T-helper 2 cell treated with Interferon-gamma antibody and Interleukin-4, amounts not matched to agents 5 μg/mL and 100 μg/mL, for 36 hours (primary cell): ENCODE measurements at regions not wholly inside any gene's neighbourhood (a gene's known extent, or its start where the extent isn't known, plus 50 kb on each side); places are given as distances from the start of the nearest gene placed in this dataset.
"Not testable (repeated sequence)": the region's sequence is repeated elsewhere in the genome, so short reads cannot be mapped to it uniquely, and the experiment has no call there.

Source experiments
- DNase-seq: peaks from one replicate; pipeline ENCODE4 v3.0.0; 2021; ENCODE audit warnings: low spot score
- H3K27ac Mint-ChIP-seq: one replicate; pipeline ENCODE4 v1.8.0; 2021; ENCODE audit warnings: mild to moderate bottlenecking, mixed read lengths
- H3K27me3 Mint-ChIP-seq: one replicate; pipeline ENCODE4 v1.8.0; 2021; ENCODE audit warnings: low read depth, mixed read lengths
- H3K36me3 Mint-ChIP-seq: one replicate; pipeline ENCODE4 v1.8.0; 2021; ENCODE audit warnings: low read depth, mixed read lengths
- H3K4me1 Mint-ChIP-seq: one replicate; pipeline ENCODE4 v1.8.0; 2021; ENCODE audit warnings: low read depth, mixed read lengths
- H3K4me3 Mint-ChIP-seq: one replicate; pipeline ENCODE4 v1.8.0; 2022; ENCODE audit warnings: mild to moderate bottlenecking, moderate library complexity, mixed read lengths
- H3K9me3 Mint-ChIP-seq: one replicate; pipeline ENCODE4 v1.8.0; 2021; ENCODE audit warnings: mixed read lengths

DNA sequence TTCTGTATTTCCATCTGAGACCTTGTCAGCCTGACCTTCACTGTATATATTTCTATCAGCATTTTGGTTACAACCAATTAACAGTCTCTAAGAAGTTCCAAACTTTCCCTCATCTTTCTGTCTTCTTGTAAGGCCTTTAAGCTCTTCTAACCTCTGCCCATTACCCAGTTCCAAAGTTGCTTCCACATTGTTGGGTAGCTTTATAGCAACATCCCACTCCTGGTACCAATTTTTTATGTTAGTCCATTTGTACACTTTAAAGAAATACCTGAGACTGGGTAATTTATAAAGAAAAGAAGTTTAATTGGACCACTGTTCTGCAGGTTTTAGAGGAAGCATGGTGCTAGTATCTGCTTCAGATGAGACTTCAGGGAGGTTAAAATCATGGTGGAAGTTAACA lies 1979.7 kb upstream of the RAG2 start:
- Mint-ChIP-seq H3K9me3 (peaks cover 33% of the 10 kb centered on the region), H3K4me3 (no peak overlapping the region), H3K36me3 (no peaks in the 10 kb centered on the region), H3K27ac (no peak overlapping the region), H3K27me3 (no peaks in the 10 kb centered on the region), H3K4me1 (no peaks in the 10 kb centered on the region)
- no peak for DNase-seq

DNA sequence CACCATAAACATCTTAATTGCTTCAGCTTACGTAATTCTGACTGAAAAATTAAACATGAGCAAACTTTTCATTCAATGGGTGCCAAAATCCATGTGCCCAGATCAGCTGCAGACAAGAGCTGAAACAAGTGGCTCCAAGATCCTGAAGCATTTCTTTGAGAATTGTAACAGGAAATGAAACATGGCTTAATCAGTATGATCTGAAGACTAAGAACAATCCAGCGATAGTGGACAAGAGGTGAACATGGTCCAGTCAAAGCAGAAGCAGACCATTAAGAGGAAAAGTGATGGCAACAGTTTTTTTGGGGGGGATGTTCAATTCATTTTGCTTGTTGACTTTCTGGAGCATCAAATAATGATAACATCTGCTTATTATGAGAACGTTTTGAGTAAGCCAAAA lies 1964.5 kb upstream of the RAG2 start:
- H3K36me3 Mint-ChIP-seq = no peaks in the 10 kb centered on the region
- H3K4me1 Mint-ChIP-seq = no peaks in the 10 kb centered on the region
- no peaks in the 10 kb centered on the region for H3K27me3 Mint-ChIP-seq
- no peak overlapping the region for H3K4me3 Mint-ChIP-seq
- no peak for DNase-seq
- no peak overlapping the region for H3K27ac Mint-ChIP-seq
- peaks cover 12% of the 10 kb centered on the region for H3K9me3 Mint-ChIP-seq

DNA sequence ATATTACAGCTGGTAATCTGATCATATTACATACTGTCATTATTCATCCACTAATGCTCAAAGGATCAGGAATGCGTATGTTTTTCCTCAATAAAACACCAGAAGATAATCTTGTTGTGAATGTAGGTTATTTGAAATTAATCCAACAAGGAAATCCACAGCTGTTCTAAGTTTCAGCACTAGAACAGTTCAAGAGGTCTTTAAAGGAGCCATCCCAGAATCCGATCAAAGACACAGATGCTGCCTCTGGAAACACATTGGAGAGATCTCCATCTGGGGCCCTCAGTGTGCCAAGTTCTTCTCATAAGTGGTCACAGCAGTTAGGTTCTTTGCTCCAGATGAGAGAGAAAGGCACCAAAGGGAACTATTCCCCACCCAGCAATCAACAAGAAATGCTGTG lies 1955.1 kb upstream of the RAG2 start:
- no peak for DNase-seq
- Mint-ChIP-seq H3K36me3 (no peaks in the 10 kb centered on the region), H3K4me1 (no peaks in the 10 kb centered on the region), H3K27me3 (no peaks in the 10 kb centered on the region), H3K9me3 (peaks cover 20% of the 10 kb centered on the region), H3K27ac (no peak overlapping the region), H3K4me3 (no peak overlapping the region)

- no peak overlapping the region for H3K27ac Mint-ChIP-seq
- DNase-seq = no peak
- peaks cover 41% of the 10 kb centered on the region for H3K9me3 Mint-ChIP-seq
- no peak overlapping the region for H3K4me3 Mint-ChIP-seq
- no peaks in the 10 kb centered on the region for H3K4me1 Mint-ChIP-seq
- H3K27me3 Mint-ChIP-seq = no peaks in the 10 kb centered on the region
- no peaks in the 10 kb centered on the region for H3K36me3 Mint-ChIP-seq
These were observed 1949.4 kb upstream of the RAG2 start for GRCh38 chr11:38547462-38547861.

GRCh38 chr11:38543986-38544385 lies 1946.0 kb upstream of the RAG2 start:
- no peak overlapping the region for H3K4me3 Mint-ChIP-seq
- no peaks in the 10 kb centered on the region for H3K36me3 Mint-ChIP-seq
- DNase-seq = no peak
- H3K9me3 Mint-ChIP-seq = peaks cover 44% of the 10 kb centered on the region
- no peaks in the 10 kb centered on the region for H3K27me3 Mint-ChIP-seq
- H3K4me1 Mint-ChIP-seq = no peaks in the 10 kb centered on the region
- no peak overlapping the region for H3K27ac Mint-ChIP-seq

GRCh38 chr11:38543311-38543710 lies 1945.3 kb upstream of the RAG2 start:
- Mint-ChIP-seq H3K36me3 (no peaks in the 10 kb centered on the region), H3K9me3 (peaks cover 41% of the 10 kb centered on the region), H3K27ac (no peak overlapping the region), H3K27me3 (no peaks in the 10 kb centered on the region), H3K4me1 (no peaks in the 10 kb centered on the region), H3K4me3 (no peak overlapping the region)
- no peak for DNase-seq

DNA sequence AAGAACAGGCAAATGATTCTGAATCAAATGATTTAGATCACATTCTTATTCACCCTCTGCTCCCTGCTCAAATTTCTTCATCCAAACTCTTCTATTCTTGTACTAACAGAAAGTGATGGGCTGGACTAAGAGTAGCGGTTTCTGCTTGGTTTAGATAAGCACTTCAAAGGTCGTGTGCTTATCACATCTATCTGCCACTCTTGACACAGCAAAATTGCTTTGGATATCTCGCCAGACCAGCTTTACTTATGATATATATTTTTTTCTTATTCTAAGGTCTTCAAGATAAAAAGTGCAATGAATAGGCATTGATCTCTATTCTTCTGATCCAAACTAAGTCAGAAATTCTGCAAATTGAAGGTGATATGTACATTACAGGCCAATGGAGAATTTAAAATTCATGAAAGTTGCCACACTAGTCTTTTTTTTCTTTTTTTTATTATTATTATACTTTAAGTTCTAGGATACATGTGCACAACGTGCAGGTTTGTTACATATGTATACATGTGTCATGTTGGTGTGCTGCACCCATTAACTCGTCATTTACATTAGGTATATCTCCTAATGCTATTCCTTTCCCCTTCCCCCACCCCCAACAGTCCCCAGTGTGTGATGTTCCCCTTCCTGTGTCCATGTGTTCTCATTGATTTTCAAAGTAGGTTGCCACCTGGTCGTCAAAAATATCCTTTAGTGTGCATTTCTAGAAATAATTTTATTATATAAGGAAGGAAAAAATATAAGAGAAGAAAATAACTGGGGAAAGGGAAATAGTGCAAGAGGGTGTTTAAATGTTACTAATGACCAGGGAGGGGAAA lies 1941.0 kb upstream of the RAG2 start:
- Mint-ChIP-seq H3K4me3 (no peak overlapping the region), H3K36me3 (no peaks in the 10 kb centered on the region), H3K27me3 (no peaks in the 10 kb centered on the region), H3K9me3 (peaks cover 56% of the 10 kb centered on the region), H3K27ac (no peak overlapping the region), H3K4me1 (no peaks in the 10 kb centered on the region)
- DNase-seq = no peak

DNA sequence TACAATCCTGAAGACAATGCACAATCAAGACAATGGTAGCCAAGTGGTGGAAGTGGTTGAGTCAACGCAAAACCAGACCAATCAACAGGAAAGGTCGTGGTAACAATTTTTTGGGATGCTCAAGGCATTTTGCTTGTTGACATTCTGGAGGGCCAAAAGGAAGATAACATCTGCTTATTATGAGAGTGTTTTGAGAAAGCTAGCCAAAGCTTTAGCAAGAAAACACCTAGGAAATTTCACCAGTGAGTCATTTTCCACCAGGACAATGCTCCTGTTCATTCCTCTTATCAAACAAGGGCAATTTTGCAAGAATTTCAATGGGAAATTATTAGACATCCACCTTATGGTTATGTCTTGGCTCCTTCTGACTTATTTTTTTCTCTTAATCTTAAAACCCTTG lies 1932.2 kb upstream of the RAG2 start:
- no peak for DNase-seq
- Mint-ChIP-seq H3K4me3 (no peak overlapping the region), H3K36me3 (no peaks in the 10 kb centered on the region), H3K4me1 (no peaks in the 10 kb centered on the region), H3K27ac (no peak overlapping the region), H3K27me3 (no peaks in the 10 kb centered on the region), H3K9me3 (peaks cover 49% of the 10 kb centered on the region)

- Mint-ChIP-seq H3K27ac (no peak overlapping the region), H3K9me3 (peaks cover 42% of the 10 kb centered on the region), H3K4me1 (no peaks in the 10 kb centered on the region), H3K4me3 (no peak overlapping the region), H3K27me3 (no peaks in the 10 kb centered on the region), H3K36me3 (no peaks in the 10 kb centered on the region)
- no peak for DNase-seq
These were observed 1926.9 kb upstream of the RAG2 start for GRCh38 chr11:38524945-38525344.

- no peak for DNase-seq
- H3K27me3 Mint-ChIP-seq = no peaks in the 10 kb centered on the region
- no peaks in the 10 kb centered on the region for H3K4me1 Mint-ChIP-seq
- H3K4me3 Mint-ChIP-seq = no peak overlapping the region
- H3K36me3 Mint-ChIP-seq = no peaks in the 10 kb centered on the region
- peaks cover 31% of the 10 kb centered on the region for H3K9me3 Mint-ChIP-seq
- no peak overlapping the region for H3K27ac Mint-ChIP-seq
These were observed 1920.0 kb upstream of the RAG2 start for GRCh38 chr11:38517991-38518390.

DNA sequence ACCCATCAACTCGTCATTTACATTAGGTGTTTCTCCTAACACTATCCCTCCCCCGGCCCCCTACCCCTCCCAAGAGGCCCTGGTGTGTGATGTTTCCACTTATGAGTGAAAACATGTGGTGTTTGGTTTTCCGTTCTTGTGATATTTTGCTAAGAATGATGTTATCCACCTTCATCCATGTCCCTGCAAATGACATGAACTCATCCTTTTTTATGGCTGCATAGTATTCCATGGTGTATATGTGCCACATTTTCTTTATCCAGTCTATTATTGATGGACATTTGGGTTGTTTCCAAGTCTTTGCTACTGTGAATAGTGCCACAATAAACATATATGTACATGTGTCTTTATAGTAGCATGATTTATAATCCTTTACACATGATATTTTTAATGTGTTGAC lies 1914.8 kb upstream of the RAG2 start:
- H3K27ac Mint-ChIP-seq, H3K4me3 Mint-ChIP-seq, DNase-seq, H3K36me3 Mint-ChIP-seq, H3K27me3 Mint-ChIP-seq, H3K4me1 Mint-ChIP-seq: not testable (repeated sequence)
- peaks cover 42% of the 10 kb centered on the region for H3K9me3 Mint-ChIP-seq

GRCh38 chr11:38510041-38510440 lies 1912.0 kb upstream of the RAG2 start:
- Mint-ChIP-seq H3K27me3 (no peaks in the 10 kb centered on the region), H3K27ac (no peak overlapping the region), H3K4me1 (no peaks in the 10 kb centered on the region), H3K36me3 (no peaks in the 10 kb centered on the region), H3K9me3 (peaks cover 39% of the 10 kb centered on the region), H3K4me3 (no peak overlapping the region)
- no peak for DNase-seq

DNA sequence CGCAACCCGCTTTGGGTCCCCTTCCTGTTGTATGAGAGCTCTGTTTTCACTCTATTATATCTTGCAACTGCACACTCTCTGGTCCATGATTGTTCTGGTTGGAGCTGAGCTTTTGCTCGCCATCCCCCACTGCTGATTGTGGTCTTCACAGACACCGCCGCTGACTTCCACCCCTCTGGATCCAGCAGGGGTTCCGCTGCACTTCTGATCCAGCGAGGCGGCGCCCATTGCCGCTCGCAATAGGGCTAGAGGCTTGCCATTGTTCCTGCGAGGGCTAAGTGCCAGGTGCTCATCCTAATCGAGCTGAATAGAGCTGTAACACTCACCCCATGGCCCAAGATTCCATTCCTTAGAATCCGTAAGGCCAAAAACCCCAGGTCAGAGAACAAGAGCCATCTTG lies 1905.8 kb upstream of the RAG2 start:
- Mint-ChIP-seq H3K9me3 (peaks cover 36% of the 10 kb centered on the region), H3K4me3 (no peak overlapping the region), H3K36me3 (no peaks in the 10 kb centered on the region), H3K4me1 (no peaks in the 10 kb centered on the region), H3K27me3 (no peaks in the 10 kb centered on the region), H3K27ac (no peak overlapping the region)
- no peak for DNase-seq

- Mint-ChIP-seq H3K4me3 (no peak overlapping the region), H3K27ac (no peak overlapping the region), H3K36me3 (no peaks in the 10 kb centered on the region), H3K4me1 (no peaks in the 10 kb centered on the region), H3K9me3 (peaks cover 47% of the 10 kb centered on the region), H3K27me3 (no peaks in the 10 kb centered on the region)
- DNase-seq = no peak
These were observed 1900.7 kb upstream of the RAG2 start for GRCh38 chr11:38498721-38499120.

DNA sequence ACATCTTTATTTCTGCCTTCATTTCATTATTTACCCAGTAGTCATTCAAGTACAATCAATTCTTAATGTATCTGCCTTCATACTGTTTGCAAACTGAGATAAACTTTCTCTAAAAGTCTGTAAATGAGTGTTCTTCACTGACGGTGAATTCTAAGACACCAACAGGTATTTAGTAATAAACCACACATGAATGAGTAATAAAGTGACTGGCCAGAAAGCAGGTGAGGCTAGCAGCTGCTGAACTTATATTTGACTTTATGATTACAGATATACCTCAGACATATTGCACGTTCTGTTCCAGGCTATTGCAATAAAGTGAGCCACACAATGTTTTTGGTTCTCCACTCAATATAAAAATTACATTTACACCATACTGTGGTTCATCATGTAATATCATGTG lies 1894.0 kb upstream of the RAG2 start:
- Mint-ChIP-seq H3K27ac (no peak overlapping the region), H3K27me3 (no peaks in the 10 kb centered on the region), H3K9me3 (peaks cover 42% of the 10 kb centered on the region), H3K4me1 (no peaks in the 10 kb centered on the region), H3K36me3 (no peaks in the 10 kb centered on the region), H3K4me3 (no peak overlapping the region)
- DNase-seq = no peak
